Activated B cell treated with CpG ODN at 0.5 μM for 24 hours (primary cell): ENCODE measurements at regions not wholly inside any gene's neighbourhood (a gene's known extent, or its start where the extent isn't known, plus 50 kb on each side); places are given as distances from the start of the nearest gene placed in this dataset.

Experiments
- ATAC-seq: fragments of 200-7000 bp; cut with Tn5 transposase; one replicate; pipeline ENCODE4 v1.10.0; 2021; ENCODE audit warnings: low read depth, mild to moderate bottlenecking, moderate library complexity
- CTCF ChIA-PET: fragments of 350-600 bp; sonication (Branson Sonifier 250); formaldehyde crosslinking; loops from one replicate; lab custom pipeline; 2021; ENCODE audit warnings: antibody characterized with exemption; lab: Charles Lee
- POLR2A ChIA-PET: fragments of 350-600 bp; sonication (Branson Sonifier 250); formaldehyde crosslinking; loops from one replicate; lab custom pipeline; 2021; ENCODE audit warnings: antibody characterized with exemption; lab: Charles Lee
- DNase-seq: peaks from one replicate; pipeline ENCODE4 v3.0.0; 2022
- H3K27ac Mint-ChIP-seq: one replicate; pipeline ENCODE4 v1.8.0; 2020; ENCODE audit warnings: mixed read lengths
- H3K27me3 Mint-ChIP-seq: one replicate; pipeline ENCODE4 v1.8.0; 2021; ENCODE audit warnings: mixed read lengths
- H3K36me3 Mint-ChIP-seq: one replicate; pipeline ENCODE4 v1.8.0; 2021; ENCODE audit warnings: low read depth, mixed read lengths
- H3K4me1 Mint-ChIP-seq: one replicate; pipeline ENCODE4 v1.8.0; 2021; ENCODE audit warnings: mixed read lengths
- H3K4me3 Mint-ChIP-seq: one replicate; pipeline ENCODE4 v1.8.0; 2020; ENCODE audit warnings: mild to moderate bottlenecking, mixed read lengths
- H3K9me3 Mint-ChIP-seq: one replicate; pipeline ENCODE4 v1.8.0; 2020; ENCODE audit warnings: mixed read lengths
- CTCF ChIP-seq: fragments of 200-600 bp; IDR thresholded peaks from one replicate; pipeline ENCODE4 v1.8.0; 2022; ENCODE audit warnings: antibody characterized with exemption, mild to moderate bottlenecking
- intact Hi-C: fragments of 100-400 bp; cut with micrococcal nuclease; formaldehyde crosslinking; loops from one replicate; pipeline ENCODE4 v1.15.1; 2024

- Mint-ChIP-seq H3K27ac (peak overlapping the region; percentile 57), H3K4me1 (peaks cover 29% of the 10 kb centered on the region), H3K36me3 (no peaks in the 10 kb centered on the region), H3K9me3 (no peaks in the 10 kb centered on the region), H3K27me3 (no peaks in the 10 kb centered on the region), H3K4me3 (no peak overlapping the region)
- DNase-seq (no peak), ATAC-seq (no peak)
- intact Hi-C loops, result loop anchor here (5.0 kb wide), 1 partner anchor 36 kb away; no protein-coding TSS in a partner anchor
- no peak for TF ChIP-seq CTCF
- POLR2A ChIA-PET, result interaction anchor here (0.6 kb wide), 1 partner anchor 20 kb away, joined by 4 read pairs; no protein-coding TSS in a partner anchor
- CTCF ChIA-PET, result no interaction called here
Measured at GRCh38 chr14:61643555-61643954, 51.8 kb upstream of the HIF1A start.

- Mint-ChIP-seq H3K27me3 (no peaks in the 10 kb centered on the region), H3K27ac (peak overlapping the region; percentile 57), H3K9me3 (no peaks in the 10 kb centered on the region), H3K36me3 (no peaks in the 10 kb centered on the region), H3K4me1 (peaks cover 29% of the 10 kb centered on the region), H3K4me3 (no peak overlapping the region)
- no peak for ATAC-seq
- CTCF ChIA-PET, result no interaction called here
- DNase-seq, result no peak
- POLR2A ChIA-PET, result interaction anchor here (0.6 kb wide), 1 partner anchor 19 kb away, joined by 4 read pairs; no protein-coding TSS in a partner anchor
- TF ChIP-seq CTCF, result no peak
- intact Hi-C loops, result loop anchor here (2.0 to 5.0 kb wide), 2 partner anchors 17 to 37 kb away; no protein-coding TSS in a partner anchor
Measured at GRCh38 chr14:61644175-61644574, 51.1 kb upstream of the HIF1A start.

- intact Hi-C loops, result loop anchor here (1.0 to 5.0 kb wide), 3 partner anchors 16 to 46 kb away; no protein-coding TSS in a partner anchor
- no peaks in the 10 kb centered on the region for H3K27me3 Mint-ChIP-seq
- H3K36me3 Mint-ChIP-seq, result no peaks in the 10 kb centered on the region
- POLR2A ChIA-PET, result no interaction called here
- ATAC-seq, result peak; percentile 79
- no peak overlapping the region for H3K4me3 Mint-ChIP-seq
- no peaks in the 10 kb centered on the region for H3K9me3 Mint-ChIP-seq
- no peak overlapping the region for H3K27ac Mint-ChIP-seq
- no peak for DNase-seq
- CTCF ChIA-PET, result no interaction called here
- H3K4me1 Mint-ChIP-seq, result peaks cover 29% of the 10 kb centered on the region
- TF ChIP-seq CTCF, result no peak
Measured at GRCh38 chr14:61644834-61645233, 50.5 kb upstream of the HIF1A start.

GRCh38 chr14:61645247-61645646 is 50.1 kb upstream of the HIF1A start:
- no peaks in the 10 kb centered on the region for H3K9me3 Mint-ChIP-seq
- POLR2A ChIA-PET, result no interaction called here
- no peak overlapping the region for H3K27ac Mint-ChIP-seq
- no peak for TF ChIP-seq CTCF
- DNase-seq, result no peak
- CTCF ChIA-PET, result no interaction called here
- peaks cover 29% of the 10 kb centered on the region for H3K4me1 Mint-ChIP-seq
- no peaks in the 10 kb centered on the region for H3K27me3 Mint-ChIP-seq
- no peak overlapping the region for H3K4me3 Mint-ChIP-seq
- intact Hi-C loops, result loop anchor here (1.0 to 2.0 kb wide), 2 partner anchors 16 to 46 kb away; no protein-coding TSS in a partner anchor
- H3K36me3 Mint-ChIP-seq, result no peaks in the 10 kb centered on the region
- no peak for ATAC-seq
